ENCODE measurements at regions not wholly inside any gene's neighbourhood (a gene's known extent, or its start where the extent isn't known, plus 50 kb on each side); places are given as distances from the start of the nearest gene placed in this dataset.
A peak's percentile ranks its signal among the peaks of the same experiment; 100 is the strongest.
"Not testable (repeated sequence)": the region's sequence is repeated elsewhere in the genome, so short reads cannot be mapped to it uniquely, and the experiment has no call there.

DNA sequence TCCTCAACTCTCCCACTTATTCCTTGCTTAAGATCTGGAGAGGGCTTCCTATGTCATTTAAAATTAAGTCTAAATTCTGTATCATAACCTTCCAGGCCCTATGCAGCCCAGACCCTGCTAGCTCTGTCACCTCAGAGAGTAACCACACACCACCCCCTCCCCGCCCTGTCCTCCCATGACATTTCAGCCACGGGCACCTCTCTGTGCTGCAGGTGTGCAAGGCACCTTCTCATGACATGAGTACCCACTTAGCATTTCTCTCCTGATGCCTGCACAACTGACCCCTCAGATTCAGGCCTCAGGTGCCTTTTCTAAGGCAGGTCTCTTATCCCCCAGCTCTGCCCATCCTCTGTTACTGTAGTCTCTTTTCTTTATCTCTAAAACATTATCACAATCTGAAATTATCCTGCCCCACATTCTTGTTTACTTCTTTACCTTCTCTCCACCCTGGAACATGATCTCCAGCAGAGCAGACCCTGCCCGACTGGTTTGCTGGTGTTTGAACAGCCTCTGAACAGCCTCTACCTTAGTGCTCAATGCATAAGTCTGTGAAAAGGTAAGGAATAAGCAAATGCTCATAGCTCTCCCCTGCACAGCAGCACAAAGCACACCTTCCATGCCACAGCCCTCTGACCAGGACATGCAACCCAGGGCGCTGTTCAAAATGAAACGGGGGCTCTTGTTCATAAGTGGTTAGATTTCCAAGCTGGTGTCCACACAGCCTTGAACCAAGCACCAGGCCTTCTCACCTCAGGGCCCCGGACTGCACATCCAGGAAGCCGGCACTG is 196.1 kb upstream of the B3GAT1 start:
- Mint-ChIP-seq H3K4me1 (ENCODE audit: low read depth in 2 of 2) (no peaks in the 10 kb centered on the region), H3K27ac (no peak overlapping the region), H3K4me3 (no peak overlapping the region), H3K27me3 (peaks cover 20 to 25% of the 10 kb centered on the region in 2 donors), H3K36me3 (peaks cover 5% of the 10 kb centered on the region), H3K9me3 (no peaks in the 10 kb centered on the region)
- ATAC-seq (peak in 1 of 2 donors; percentile 32), DNase-seq (ENCODE audit: low spot score) (no peak)

- no peak for ATAC-seq
- no peaks in the 10 kb centered on the region for H3K4me1 Mint-ChIP-seq (ENCODE audit: low read depth in 2 of 2)
- H3K9me3 Mint-ChIP-seq, result no peaks in the 10 kb centered on the region
- no peak for DNase-seq (ENCODE audit: low spot score)
- H3K27ac Mint-ChIP-seq, result no peak overlapping the region
- peaks cover 5% of the 10 kb centered on the region for H3K36me3 Mint-ChIP-seq
- no peak overlapping the region for H3K4me3 Mint-ChIP-seq
- H3K27me3 Mint-ChIP-seq, result peaks cover 23 to 32% of the 10 kb centered on the region in 2 donors
These were observed 194.2 kb upstream of the B3GAT1 start for GRCh38 chr11:134606251-134606650.

DNA sequence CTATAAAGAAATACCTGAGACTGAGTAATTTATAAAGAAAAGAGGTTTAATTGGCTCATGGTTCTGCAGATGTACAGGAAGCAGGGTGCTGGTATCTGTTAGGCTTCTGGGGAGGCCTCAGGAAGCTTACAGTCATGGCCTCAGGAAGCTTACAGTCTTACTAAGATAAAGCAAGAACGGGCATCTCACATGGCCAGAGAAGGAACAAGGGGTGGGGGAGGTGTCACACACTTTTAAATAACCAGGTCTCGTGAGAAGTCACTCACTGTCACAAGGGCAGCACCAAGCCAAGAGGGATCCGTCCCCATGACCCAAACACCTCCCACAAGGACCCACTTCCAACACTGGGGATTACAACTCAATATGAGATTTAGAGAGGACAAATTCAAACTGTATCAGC is 192.8 kb upstream of the B3GAT1 start:
- Mint-ChIP-seq H3K36me3 (peaks cover 5% of the 10 kb centered on the region), H3K27me3 (peaks cover 26 to 37% of the 10 kb centered on the region in 2 donors), H3K4me3 (no peak overlapping the region), H3K9me3 (no peaks in the 10 kb centered on the region), H3K4me1 (ENCODE audit: low read depth in 2 of 2) (no peaks in the 10 kb centered on the region), H3K27ac (no peak overlapping the region)
- no peak for ATAC-seq
- DNase-seq (ENCODE audit: low spot score), result peak; percentile 23

- Mint-ChIP-seq H3K27me3 (peaks cover 14 to 26% of the 10 kb centered on the region in 2 donors), H3K4me3 (no peak overlapping the region), H3K27ac (no peak overlapping the region), H3K9me3 (no peaks in the 10 kb centered on the region), H3K36me3 (no peaks in the 10 kb centered on the region), H3K4me1 (ENCODE audit: low read depth in 2 of 2) (peaks cover 0 to 3% of the 10 kb centered on the region in 2 donors)
- ATAC-seq (no peak), DNase-seq (ENCODE audit: low spot score) (peak; percentile 13)
These were observed 187.3 kb upstream of the B3GAT1 start for GRCh38 chr11:134599299-134599771.

DNA sequence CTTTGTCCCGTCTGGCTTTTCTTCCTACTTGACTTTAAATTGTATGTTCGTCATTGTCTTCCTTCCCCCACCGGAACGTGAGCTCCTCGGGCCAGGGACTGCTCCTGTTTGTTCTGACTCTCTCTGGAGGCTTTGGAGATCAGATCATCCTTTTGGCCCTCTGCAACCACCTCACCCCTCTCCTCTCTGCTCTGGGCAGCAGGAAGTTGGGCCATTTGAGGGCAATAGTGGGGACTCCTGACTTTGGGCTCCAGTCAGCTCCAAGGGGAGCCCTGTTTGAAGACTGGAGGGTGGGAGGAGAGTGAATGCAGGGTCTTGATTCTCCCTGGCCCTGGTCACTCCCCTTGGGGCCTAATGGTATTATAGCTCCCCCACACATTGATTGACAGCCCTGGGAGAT is 186.3 kb upstream of the B3GAT1 start:
- ATAC-seq (no peak), DNase-seq (ENCODE audit: low spot score) (no peak)
- H3K36me3 Mint-ChIP-seq, result no peaks in the 10 kb centered on the region
- peaks cover 0 to 3% of the 10 kb centered on the region in 2 donors for H3K4me1 Mint-ChIP-seq (ENCODE audit: low read depth in 2 of 2)
- no peaks in the 10 kb centered on the region for H3K9me3 Mint-ChIP-seq
- peaks cover 14 to 34% of the 10 kb centered on the region in 2 donors for H3K27me3 Mint-ChIP-seq
- no peak overlapping the region for H3K4me3 Mint-ChIP-seq
- no peak overlapping the region for H3K27ac Mint-ChIP-seq

DNA sequence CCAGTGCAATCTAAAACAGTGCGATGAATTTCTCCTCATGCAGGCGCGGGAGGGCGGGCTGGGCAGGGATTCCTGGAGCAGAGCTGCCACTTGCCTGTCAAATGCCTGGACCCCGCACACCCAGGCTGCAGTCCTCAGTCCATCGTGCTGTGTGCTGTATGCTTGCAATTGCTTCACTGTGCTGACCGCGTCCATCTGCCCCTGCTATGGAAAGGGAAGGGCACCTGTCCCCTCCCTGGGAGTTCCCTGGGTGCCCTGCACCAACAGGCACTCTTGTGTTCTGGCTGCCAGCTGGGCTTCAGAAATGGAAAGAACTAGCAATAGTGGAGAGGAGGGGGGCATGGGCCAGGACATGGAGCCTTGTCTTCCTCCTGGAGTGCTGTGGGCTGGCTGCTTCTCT is 185.4 kb upstream of the B3GAT1 start:
- Mint-ChIP-seq H3K9me3 (no peaks in the 10 kb centered on the region), H3K27ac (no peak overlapping the region), H3K27me3 (peaks cover 14 to 26% of the 10 kb centered on the region in 2 donors), H3K36me3 (no peaks in the 10 kb centered on the region), H3K4me1 (ENCODE audit: low read depth in 2 of 2) (peaks cover under 1 to 4% of the 10 kb centered on the region in 2 donors), H3K4me3 (no peak overlapping the region)
- DNase-seq (ENCODE audit: low spot score) (peak; percentile 18), ATAC-seq (peak; percentile 31 to 43)

GRCh38 chr11:134596404-134596803 is 184.4 kb upstream of the B3GAT1 start:
- H3K9me3 Mint-ChIP-seq, result no peaks in the 10 kb centered on the region
- peaks cover 5 to 6% of the 10 kb centered on the region in 2 donors for H3K4me1 Mint-ChIP-seq (ENCODE audit: low read depth in 2 of 2)
- H3K4me3 Mint-ChIP-seq, result no peak overlapping the region
- H3K27me3 Mint-ChIP-seq, result peaks cover 11 to 21% of the 10 kb centered on the region in 2 donors
- H3K27ac Mint-ChIP-seq, result no peak overlapping the region
- ATAC-seq, result no peak
- H3K36me3 Mint-ChIP-seq, result no peaks in the 10 kb centered on the region
- no peak for DNase-seq (ENCODE audit: low spot score)

DNA sequence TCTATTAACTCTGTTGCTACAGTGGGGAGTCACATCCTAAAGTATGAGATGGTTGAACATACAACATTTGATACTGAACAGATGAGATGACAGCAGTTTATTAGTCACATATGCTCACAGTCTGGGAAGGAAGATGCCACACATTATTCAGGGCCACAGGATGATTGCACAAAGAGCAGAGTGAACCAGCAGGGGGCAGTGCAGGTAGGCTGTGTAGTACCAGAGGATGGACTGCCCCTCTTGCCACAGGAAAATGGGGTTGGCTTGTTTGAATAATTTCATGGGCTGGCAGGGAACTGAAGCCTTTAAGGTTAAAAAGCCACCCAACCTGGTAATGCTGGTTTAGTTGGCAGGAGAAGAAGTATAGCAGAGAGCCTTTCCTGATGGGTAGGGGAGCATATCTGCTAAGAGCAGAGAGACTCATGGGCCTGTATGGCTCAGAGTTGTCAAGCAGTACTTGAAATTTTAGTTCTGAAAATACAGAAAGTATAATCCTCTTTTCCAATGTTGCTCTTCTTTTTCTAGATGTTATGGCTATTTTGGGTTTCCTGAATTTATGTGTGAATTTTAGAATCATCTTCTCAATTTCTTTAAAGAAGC is 180.4 kb upstream of the B3GAT1 start:
- no peaks in the 10 kb centered on the region for H3K9me3 Mint-ChIP-seq
- ATAC-seq (peak in 1 of 2 donors; percentile 73), DNase-seq (ENCODE audit: low spot score) (no peak)
- H3K4me1 Mint-ChIP-seq (ENCODE audit: low read depth in 2 of 2), result peaks cover 4 to 10% of the 10 kb centered on the region in 2 donors
- H3K27ac Mint-ChIP-seq, result no peak overlapping the region
- peaks cover 15 to 21% of the 10 kb centered on the region in 2 donors for H3K27me3 Mint-ChIP-seq
- no peak overlapping the region for H3K4me3 Mint-ChIP-seq
- H3K36me3 Mint-ChIP-seq, result no peaks in the 10 kb centered on the region

DNA sequence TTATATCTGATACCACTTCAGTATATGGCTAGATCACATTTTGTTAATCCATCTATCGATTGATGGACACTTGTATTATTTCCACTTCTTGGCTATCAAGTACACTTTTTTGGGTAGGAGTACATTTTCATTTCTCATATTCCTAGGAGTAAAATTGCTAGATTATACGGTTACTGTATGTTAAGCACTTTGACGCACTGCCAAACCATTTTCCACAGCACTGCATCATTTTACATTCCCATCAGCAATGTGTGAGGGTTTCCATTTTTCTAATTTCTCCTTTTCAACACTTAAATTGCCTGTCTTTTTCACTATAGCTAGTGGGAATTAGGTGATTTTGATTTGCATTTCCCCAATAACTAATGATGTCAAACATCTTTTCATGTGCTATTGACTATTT is 179.3 kb upstream of the B3GAT1 start:
- H3K27me3 Mint-ChIP-seq, result peaks cover 18 to 21% of the 10 kb centered on the region in 2 donors
- DNase-seq (ENCODE audit: low spot score) (no peak), ATAC-seq (no peak)
- H3K36me3 Mint-ChIP-seq, result no peaks in the 10 kb centered on the region
- H3K4me3 Mint-ChIP-seq, result no peak overlapping the region
- H3K27ac Mint-ChIP-seq, result no peak overlapping the region
- H3K9me3 Mint-ChIP-seq, result no peaks in the 10 kb centered on the region
- peaks cover 4 to 10% of the 10 kb centered on the region in 2 donors for H3K4me1 Mint-ChIP-seq (ENCODE audit: low read depth in 2 of 2)

DNA sequence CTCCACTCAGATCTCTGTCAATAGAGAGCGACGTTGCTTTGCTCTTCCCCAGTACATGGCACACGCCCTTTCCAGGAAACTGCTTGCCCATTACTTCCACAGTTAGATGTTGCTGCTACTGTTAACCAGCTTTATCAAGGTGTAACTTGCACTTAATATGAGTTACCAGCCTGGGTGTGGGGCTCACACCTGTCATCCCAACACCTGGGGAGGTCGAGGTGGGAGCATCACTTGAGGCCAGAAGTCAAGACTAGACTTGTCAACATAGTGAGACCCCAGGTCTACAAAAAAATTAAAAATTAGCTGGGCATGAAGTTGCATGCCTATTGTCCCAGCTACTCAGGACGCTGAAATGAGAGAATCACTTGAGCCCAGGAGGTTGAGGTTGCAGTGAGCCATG is 177.1 kb upstream of the B3GAT1 start:
- H3K4me3 Mint-ChIP-seq, result no peak overlapping the region
- DNase-seq (ENCODE audit: low spot score) (no peak), ATAC-seq (no peak)
- H3K4me1 Mint-ChIP-seq (ENCODE audit: low read depth in 2 of 2), result peaks cover 17 to 23% of the 10 kb centered on the region in 2 donors
- no peaks in the 10 kb centered on the region for H3K36me3 Mint-ChIP-seq
- H3K9me3 Mint-ChIP-seq, result no peaks in the 10 kb centered on the region
- no peak overlapping the region for H3K27ac Mint-ChIP-seq
- peaks cover 13 to 16% of the 10 kb centered on the region in 2 donors for H3K27me3 Mint-ChIP-seq

- not testable (repeated sequence) for ATAC-seq; H3K36me3 Mint-ChIP-seq; H3K27ac Mint-ChIP-seq; H3K9me3 Mint-ChIP-seq; DNase-seq (ENCODE audit: low spot score); H3K4me3 Mint-ChIP-seq
- Mint-ChIP-seq H3K27me3 (peaks cover 8 to 16% of the 10 kb centered on the region in 2 donors), H3K4me1 (ENCODE audit: low read depth in 2 of 2) (peaks cover 22 to 28% of the 10 kb centered on the region in 2 donors)
These were observed 176.5 kb upstream of the B3GAT1 start for GRCh38 chr11:134588460-134589110.

DNA sequence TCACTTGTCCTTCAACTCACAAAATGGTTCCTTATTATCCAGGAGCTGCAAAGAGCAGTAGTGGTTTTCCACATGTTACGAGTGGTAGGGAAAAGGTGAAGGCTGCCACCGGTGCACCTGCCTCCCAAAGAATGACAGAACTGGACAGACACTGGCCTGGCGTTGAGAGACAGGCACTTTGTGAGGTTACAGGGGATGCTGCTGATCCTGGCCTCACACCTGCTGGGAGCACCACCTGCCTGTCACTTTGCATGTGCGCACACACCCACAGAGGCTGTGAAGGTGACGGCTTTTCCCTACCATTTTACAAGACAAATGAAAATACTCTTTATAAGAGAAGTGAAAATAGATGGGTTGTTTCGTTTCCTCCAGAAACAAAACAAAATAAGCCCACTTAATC is 175.3 kb upstream of the B3GAT1 start:
- H3K36me3 Mint-ChIP-seq, result no peaks in the 10 kb centered on the region
- peaks cover 6 to 19% of the 10 kb centered on the region in 2 donors for H3K27me3 Mint-ChIP-seq
- no peaks in the 10 kb centered on the region for H3K9me3 Mint-ChIP-seq
- no peak overlapping the region for H3K27ac Mint-ChIP-seq
- DNase-seq (ENCODE audit: low spot score), result no peak
- H3K4me1 Mint-ChIP-seq (ENCODE audit: low read depth in 2 of 2), result peaks cover 31 to 38% of the 10 kb centered on the region in 2 donors
- ATAC-seq, result no peak
- no peak overlapping the region for H3K4me3 Mint-ChIP-seq

GRCh38 chr11:134586726-134587125 is 174.7 kb upstream of the B3GAT1 start:
- no peak for ATAC-seq
- H3K27me3 Mint-ChIP-seq, result peaks cover 6 to 19% of the 10 kb centered on the region in 2 donors

More at GRCh38 chr11:134586726-134587125, 174.7 kb upstream of the B3GAT1 start:
- no peak for DNase-seq (ENCODE audit: low spot score)
- H3K36me3 Mint-ChIP-seq, result no peaks in the 10 kb centered on the region
- H3K9me3 Mint-ChIP-seq, result no peaks in the 10 kb centered on the region
- H3K4me3 Mint-ChIP-seq, result no peak overlapping the region
- H3K4me1 Mint-ChIP-seq (ENCODE audit: low read depth in 2 of 2), result peaks cover 33 to 36% of the 10 kb centered on the region in 2 donors
- no peak overlapping the region for H3K27ac Mint-ChIP-seq

All from natural killer cell treated with Interleukin-12 subunit alpha and Interleukin-12 subunit beta and Interleukin-15 and Interleukin-18, amount 100 ng/mL, for 72 hours (primary cell).